Loucy (cell line): ENCODE measurements at regions not wholly inside any gene's neighbourhood (a gene's known extent, or its start where the extent isn't known, plus 50 kb on each side); places are given as distances from the start of the nearest gene placed in this dataset.

ENCODE experiments used
- EZH2phosphoT487 ChIP-seq: fragments of 200-600 bp; IDR thresholded peaks from 2 replicates; pipeline ENCODE4 v1.6.1; 2018; ENCODE audit warnings: antibody characterized with exemption, mild to moderate bottlenecking, moderate library complexity, borderline replicate concordance
- TF ChIP-seq, protein P1 (sequence below): fragments of 200-600 bp; sonication (generic); conservative IDR thresholded peaks from 2 replicates; pipeline ENCODE4 v1.5.1; 2014; ENCODE audit warnings: mild to moderate bottlenecking, antibody characterized with exemption, low read length

DNA sequence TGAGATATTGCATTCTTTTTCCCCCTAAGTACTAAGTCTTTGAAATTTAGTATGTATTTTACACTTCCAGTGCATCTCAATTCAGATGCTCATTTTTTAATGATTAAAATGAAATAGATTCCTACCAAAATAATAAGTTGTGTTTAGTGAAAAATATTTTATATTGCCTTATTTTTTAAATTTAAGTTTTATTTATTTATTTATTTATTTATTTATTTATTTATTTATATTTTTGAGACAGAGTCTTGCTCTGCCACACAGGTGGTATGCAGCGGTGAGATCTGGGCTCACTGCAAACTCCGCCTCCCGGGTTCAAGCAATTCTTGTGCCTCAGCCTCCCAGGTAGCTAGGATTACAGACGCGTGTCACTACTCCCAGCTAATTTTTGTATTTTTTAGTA, 95.5 kb downstream of the RPS24 start:
- TF ChIP-seq, protein P1, sequence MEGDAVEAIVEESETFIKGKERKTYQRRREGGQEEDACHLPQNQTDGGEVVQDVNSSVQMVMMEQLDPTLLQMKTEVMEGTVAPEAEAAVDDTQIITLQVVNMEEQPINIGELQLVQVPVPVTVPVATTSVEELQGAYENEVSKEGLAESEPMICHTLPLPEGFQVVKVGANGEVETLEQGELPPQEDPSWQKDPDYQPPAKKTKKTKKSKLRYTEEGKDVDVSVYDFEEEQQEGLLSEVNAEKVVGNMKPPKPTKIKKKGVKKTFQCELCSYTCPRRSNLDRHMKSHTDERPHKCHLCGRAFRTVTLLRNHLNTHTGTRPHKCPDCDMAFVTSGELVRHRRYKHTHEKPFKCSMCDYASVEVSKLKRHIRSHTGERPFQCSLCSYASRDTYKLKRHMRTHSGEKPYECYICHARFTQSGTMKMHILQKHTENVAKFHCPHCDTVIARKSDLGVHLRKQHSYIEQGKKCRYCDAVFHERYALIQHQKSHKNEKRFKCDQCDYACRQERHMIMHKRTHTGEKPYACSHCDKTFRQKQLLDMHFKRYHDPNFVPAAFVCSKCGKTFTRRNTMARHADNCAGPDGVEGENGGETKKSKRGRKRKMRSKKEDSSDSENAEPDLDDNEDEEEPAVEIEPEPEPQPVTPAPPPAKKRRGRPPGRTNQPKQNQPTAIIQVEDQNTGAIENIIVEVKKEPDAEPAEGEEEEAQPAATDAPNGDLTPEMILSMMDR = no peak
- TF ChIP-seq EZH2phosphoT487 = no peak
